AG20443 (cell line): ENCODE measurements at regions not wholly inside any gene's neighbourhood (a gene's known extent, or its start where the extent isn't known, plus 50 kb on each side); places are given as distances from the start of the nearest gene placed in this dataset.

Experiments used
- DNase-seq: peaks from one replicate; pipeline ENCODE4 v3.0.0; 2012; ENCODE audit warnings: low spot score, mixed read lengths

DNA sequence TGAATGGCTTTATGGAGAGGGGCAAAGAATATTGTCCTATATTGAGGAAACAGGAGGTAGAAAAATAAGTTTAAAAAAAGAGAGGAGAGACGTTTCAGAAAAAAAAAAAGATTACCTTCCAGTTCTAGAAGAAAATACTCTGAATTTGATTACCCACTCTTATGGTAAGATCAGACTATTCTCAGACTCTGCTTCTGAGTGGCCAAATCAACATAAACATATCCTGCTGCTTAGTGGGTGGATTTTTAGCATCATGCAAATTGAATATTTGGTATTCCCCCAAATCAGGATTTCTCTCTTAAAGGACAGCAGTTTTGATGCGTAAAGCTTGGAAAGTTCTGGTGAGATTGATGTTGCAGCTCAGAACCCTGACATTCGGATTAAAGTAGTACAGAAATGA, 946.6 kb downstream of the TFAP2A start:
- DNase-seq: no peak

DNA sequence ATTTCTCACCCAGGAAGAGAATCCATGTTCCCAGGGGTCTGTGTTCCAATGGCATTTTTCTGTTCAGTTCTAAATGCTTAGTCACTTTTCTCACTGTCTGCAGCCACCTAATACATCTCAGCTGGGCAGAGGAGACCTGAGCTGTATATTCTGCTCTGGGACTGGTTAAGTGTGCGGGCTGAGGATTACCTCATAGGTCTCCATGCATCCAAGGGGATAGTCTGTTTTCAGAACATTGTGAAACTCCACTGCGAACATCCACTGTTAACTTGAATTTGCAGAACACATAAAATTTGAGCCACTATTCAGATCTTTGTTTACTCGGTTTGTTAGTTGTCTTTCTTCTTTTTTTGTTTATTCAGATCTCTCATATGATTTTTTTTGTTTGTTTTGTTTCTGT, 947.1 kb downstream of the TFAP2A start:
- DNase-seq: peak; percentile 57

DNA sequence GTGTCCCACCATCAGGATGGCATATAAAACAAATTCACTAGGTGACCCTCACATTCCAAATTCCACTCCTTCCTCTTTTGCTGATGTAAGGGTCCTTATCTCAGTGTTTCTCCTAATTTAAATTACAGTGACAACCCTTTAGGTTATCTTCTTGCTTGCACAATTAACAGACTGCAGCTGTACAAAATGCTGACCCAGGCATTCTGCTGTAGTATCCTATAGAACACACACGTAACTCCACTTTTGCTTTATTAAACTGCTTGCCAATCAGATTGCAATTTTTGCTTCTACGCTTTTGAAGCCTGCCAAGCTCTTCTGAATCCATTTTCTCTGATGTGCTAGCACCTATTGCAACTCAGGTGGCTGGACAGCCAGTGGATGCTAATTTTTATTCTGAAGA, 950.3 kb downstream of the TFAP2A start:
- DNase-seq: no peak

DNA sequence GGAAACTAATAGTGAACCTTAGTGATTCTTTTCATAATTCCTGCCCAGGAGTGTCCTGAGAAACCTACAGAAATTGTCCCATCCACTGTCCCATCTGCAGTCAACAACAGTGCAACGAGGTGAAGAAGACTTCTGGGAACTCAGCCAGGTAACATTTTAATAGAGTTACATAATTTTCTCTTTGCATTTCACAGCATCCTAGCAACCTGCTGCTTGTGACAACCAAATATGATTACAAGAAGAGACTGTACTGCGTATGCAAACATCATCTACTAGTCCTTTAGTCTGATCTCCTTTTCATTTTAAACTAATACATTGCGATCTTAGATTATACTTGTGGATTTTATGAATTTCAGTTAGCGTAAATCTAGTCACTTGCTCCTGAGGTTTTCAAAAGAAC, 951.6 kb downstream of the TFAP2A start:
- DNase-seq: no peak

DNA sequence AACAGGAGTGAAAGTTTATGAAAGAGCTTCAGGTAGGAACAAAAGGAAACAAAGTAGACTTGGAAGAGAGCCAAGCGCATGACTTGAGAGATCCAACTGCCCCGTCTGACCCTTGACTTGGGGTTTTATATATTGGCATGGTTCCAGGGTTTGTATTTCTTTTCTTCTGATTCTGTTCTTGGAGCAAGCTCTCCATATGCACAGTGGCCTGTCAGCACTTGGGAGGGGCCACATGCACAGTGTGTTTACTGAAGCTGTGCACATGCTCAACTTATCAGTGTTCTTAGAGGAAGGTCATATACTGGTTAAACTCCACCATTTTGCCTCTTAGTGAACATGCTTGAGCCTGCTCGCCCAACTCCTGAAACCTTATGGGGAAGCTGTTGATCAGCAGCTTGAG, 953.7 kb downstream of the TFAP2A start:
- DNase-seq: no peak

DNA sequence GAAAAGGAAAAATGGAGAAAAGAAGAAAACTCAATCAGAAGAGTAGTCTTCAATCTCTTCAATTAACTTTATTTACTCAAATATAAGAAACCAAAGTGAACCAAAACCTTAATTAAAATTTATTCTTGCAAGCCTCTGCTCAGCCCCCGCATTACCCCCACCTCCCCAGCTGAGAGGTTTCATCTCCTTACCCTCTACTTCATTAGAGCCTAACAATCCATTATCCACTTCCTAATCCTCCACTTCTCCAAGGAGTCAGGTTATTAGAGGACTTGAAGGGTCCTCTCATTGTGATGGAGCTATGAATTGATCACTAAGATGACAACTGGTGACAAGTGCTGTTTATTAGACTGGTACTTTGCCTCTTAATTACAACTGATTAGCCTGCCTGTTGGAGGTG, 956.5 kb downstream of the TFAP2A start:
- DNase-seq: no peak

DNA sequence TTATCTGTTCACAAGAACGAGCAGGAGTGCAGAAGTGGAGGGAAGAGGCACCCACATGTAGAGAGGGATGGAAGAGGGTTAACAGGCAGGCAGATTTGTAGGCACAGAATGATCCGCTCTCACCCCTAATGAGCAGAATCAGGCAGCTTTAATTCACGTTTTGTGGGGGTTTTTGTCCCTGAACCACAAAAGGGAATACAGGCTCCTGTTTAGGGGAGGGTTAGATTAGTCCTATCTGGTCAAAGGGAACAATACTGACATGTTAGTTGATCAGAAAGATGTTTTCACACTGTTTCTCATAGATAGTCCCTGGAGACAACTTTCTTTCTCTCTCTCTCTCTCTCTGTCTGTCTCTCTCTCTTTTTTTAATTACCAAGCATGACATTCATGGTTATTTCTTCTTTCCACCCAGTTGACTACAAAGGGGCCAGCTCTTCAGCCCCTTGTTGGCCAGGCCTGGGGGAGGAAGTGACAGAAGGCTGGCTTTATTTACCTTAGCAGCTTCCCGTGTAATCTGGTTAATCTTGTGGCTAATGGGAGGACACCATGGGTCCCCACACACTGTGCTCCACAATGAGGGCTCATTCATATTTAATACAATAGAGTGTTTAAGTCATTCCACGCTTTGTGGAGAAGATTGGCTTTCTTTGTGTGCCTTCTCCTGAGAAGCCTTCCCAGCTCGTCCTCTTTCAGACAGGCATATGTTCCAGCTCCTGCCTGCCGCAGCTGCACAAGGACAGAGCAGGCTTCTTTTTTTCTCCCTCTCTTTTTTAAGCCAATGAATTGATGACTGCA, 958.8 kb downstream of the TFAP2A start:
- no peak for DNase-seq

DNA sequence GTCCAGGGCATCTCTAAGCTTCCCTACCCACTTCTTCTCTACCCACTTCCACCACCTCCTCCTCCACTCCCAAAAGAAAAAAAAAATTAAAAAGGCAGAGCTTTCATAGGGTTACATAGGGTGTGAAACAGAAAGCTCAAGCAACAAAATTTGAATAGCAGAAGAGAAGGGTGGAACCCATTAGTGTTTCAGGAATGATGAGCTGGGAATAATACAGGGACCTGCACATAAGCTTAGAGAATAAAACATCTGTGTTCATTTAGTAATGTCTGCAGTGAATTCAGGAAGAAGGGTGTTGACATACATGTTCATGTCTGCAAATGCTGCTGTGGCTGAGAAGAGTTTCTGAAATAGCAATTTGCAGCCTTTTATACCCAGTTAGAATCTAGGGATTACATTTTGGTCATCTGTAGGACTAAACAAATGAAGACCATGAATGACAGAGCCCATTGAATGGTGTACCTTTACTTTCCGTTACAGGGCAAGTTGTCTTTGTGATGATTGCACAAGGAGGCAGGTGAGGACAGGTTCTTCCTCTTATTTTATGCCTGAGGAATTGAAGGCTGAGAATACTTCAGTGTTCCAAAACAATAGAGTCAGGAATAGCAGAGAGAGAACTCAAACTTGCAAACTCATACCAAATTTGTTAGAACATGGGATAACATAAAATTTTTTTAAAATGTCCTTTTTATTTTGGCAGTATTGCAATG, 975.1 kb downstream of the TFAP2A start:
- no peak for DNase-seq

DNA sequence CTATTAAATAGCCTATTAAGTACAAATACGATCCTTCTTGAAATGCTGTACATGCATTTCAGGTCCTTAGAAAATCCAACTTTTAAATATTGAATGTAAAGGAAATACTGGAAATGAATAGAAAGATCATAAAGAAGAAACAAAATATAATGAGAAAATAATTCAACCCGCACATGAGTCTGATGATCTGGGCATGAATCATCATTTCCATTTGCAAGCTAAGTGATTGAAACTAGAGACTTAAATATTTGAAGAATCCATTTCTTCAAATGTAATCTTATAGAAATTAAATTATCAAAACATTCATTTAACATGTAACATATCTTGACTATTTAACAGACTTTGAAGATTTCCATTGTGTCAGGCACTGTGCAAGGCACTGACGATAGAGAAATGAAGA, 977.0 kb downstream of the TFAP2A start:
- DNase-seq: no peak

DNA sequence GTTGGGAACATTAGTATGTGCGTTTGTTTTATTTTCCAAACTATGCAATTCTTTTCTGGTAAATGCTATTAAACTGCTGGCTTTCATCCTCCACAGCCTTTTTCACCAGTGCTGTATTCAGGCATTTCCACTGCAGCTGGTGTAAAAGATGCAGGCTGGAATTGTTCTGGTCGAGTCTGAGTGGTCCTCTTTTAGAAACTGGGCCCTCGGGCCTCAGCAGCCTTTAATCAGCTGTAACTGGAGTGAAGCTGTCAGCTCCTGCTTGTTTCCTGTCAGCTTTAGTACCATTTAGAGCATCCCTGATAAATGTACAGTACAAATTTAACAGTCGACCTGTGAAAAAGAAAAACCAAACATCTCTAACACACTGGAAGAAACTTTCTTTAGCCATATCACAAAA, 979.6 kb downstream of the TFAP2A start:
- no peak for DNase-seq

DNA sequence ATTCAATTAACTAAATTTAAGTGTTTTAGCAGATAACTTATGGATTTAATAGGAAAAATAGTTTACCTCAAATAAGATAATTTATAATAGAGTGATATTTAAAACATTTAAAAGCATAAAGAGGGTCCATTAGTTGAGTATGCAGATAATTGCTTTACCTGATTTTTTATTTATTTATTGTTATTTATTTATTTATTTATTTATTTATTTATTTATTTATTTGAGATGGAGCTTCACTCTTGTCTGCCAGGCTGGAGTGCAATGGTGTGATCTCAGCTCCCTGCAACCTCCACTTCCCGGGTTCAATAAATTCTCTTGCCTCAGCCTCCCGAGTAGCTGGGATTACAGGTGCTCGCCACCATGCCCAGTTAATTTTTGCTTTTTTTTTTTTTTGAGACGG, 982.9 kb downstream of the TFAP2A start:
- DNase-seq: no peak

DNA sequence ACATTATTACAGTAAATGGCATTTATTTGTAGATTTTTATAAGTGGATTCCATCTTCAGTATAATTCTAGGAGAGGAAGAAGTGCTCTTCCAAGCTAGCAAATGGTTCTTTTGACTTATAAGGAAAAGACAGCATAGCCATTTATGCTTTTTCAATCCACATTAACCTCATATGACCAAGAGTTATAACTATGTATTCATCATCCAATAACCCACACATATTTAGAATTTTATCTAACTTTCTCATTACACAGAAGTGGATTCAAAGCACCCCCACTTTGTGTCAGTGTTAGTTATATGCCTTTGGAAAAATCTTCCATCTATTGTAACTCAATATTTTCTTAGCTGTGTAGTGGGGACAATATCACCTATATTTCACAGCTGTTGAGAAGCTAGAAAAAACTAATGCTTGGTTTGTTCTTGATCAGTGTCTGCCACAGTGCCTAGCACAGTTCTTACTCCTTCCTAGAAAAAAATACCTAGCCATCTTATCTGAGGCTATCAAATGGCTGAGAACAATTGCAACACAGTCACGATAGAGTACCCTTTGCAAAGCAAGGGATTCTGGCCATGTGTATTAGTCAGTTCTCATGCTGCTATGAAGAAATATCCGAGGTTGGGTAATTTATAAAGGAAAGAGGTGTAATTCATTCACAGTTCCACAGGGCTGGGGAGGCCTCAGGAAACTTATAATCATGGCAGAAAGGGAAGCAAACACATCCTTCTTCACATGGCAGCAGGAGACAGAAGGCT, 986.3 kb downstream of the TFAP2A start:
- peak; percentile 8 for DNase-seq

DNA sequence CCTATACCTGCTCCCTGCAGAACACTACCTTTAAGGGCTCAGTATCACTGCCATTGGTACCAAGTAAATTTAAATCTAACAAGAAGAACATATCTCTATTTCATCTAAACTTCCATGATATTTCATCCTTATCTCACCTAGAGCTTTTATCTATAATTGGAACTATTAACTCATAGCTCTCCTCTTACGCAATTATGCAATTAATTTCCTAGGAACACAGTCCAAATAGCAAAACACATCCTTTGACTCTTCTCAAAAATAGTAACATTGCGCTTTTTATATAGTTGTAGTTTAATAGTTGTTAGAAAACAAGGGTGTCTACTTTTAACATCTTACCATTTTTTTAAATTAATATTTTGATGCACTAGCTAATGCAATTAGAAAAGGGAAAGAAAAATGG, 986.8 kb upstream of the SLC35B3 start:
- DNase-seq: no peak

DNA sequence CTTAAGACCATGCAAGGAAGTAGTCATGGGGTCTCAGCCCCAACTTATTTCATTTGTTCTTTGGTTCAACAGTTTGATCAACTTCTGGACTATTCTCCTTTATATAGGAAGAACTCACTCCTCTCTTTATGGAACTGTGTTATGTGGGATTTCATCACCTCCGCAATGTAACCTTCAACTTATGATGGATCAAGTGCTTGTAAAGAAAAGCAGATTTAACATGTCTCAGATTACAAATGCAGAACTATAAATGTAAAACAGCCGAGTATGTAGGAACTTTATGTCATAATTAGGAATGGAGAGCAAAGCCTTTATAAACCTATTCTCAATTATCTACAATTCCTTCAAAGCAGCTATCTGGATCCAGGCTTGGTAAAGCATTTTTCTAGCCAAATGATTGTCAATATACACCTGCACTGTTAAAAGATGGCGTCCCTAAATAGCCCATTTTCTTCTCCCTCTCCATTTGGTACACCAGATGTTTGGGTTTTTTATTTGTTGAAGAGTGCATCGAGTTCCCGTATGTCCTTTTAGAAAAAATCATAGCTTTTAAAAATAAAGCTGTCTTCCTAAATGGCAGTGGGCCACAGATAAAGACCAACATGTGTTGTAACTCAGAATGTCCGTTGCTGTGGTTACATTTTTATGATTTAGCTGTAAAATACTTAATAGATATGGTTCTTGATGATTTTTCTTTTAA, 985.1 kb upstream of the SLC35B3 start:
- no peak for DNase-seq

DNA sequence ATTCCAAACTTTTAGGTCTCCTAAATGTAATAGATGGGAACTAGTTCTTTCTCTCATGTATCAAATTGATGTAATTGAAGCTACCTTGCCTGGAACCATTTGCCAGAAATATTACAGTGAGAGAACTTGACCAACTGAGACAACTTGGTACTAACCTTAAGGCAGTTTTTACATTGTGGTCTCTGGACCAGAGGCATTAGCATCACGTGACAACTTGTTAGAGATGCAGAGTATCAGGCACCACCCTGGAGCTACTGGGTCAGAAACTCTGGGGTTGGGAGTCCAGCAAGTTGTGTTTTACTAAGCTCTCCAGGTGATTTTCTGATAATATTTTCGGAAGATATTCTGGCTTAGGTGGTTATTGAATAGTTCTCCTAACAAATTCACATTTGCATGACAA, 982.1 kb upstream of the SLC35B3 start:
- no peak for DNase-seq

DNA sequence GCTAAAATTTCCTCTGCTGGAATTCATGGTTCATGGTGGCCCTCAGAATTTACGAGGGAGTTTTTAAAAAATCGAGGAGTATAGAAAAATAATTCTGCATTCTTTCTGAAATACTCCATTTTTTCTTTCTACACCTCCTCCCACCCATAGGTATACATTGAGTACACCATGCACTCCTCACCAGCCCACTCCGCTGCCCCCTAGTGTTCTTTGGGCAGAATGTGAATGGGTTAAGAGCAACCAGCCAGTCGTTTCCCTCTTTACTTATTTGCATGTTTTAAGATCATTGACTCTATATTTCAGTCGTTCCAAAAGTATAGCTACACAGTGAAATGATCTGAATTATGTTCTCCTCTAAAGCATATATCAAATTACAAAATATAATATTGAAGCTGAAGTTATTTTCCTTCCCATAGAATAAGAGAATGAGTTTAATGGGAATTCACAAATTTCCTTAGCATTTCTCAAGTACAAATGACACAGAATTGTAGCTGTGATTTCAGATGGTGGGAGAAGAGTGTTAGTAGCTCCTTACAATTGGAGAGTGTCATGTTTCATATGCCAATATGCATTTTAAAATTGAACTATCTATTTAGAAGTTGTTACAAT, 977.7 kb upstream of the SLC35B3 start:
- DNase-seq: peak; percentile 11

DNA sequence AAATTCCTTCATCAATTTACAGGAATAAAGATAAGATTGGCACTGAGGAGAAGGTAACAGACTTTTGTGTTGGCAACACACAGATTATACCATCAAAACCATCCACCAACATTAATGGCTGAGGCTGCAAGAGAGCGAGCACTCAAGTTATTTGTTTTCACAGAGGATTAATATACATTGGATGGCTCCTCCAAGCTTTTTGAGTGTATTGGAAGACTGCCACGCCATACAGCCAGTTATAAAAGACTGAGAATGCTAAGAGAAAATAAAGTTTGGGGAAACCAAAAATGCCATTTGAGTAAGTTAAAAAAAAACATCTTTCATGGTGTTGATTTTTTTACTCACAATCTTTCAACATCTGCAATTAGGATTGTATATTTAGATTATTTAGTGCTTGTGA, 973.8 kb upstream of the SLC35B3 start:
- DNase-seq: no peak

DNA sequence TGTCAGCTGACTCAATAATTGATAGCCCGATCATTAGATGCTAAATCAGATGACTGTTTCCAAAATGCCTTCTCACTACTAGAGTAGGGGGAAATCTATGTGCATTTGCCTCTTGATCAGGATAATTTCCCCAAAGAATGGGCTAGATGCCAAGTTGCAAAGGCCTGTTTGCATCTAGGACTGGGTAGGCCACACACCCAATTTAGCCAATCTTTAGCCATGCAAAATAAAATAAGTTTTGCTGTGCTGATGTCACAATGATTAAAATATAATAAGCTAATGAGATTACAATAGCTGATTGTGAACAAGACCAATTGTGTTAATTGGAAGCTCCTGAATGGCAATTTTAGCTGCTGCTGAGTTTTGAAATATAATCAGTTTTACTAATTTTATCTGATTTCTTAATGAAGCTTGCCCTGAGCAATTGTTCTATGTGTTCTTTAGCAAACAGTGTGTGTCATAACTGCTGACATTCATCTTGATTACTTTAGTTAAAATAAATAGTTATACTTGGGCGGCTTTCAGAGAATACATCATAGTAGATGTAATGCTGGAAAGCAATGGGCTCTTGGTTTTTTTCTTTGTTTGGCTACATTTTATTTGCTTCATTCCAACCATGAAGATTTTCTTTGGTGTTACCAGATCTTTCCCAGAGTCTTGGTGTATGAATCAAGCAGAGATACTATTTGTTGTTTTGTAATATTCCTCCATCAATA, 973.2 kb upstream of the SLC35B3 start:
- no peak for DNase-seq

DNA sequence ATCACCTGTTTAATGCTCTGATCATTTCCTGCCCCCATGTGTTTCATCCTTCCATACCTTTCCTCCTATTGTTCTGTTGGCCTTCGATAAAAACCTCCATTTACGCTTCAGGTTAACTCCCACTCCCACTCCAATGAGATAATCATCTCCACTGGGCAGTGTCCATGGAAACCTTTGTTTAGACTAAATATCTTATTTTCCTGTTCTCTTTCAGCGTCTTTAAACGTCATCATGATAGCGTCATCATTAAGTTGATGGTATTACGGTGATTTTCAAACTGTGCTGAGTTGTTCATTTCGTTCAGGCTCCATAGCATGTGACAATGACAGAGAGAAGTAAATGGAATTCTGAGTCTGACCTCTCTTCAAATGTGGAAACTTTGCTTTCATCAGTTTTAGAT, 970.5 kb upstream of the SLC35B3 start:
- DNase-seq: no peak

DNA sequence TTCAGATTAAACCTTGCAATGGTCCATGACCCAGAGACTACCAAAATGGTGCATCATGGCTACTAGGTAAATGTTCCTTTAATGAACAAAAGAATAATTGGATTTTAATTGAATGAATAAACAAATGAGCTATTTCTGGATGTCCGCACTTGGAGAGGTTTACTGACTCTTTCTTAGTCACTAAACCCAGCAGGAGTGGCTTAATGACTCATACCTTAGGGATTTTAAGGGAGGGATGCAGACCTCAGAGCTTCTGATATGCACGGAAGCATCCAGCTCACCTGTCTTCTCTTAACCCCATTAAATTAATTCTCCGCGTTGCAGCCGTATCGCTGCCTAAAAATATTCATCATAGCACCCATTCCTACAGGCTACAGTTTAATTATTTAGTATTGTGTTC, 970.0 kb upstream of the SLC35B3 start:
- DNase-seq: peak; percentile 60
